ENCODE measurements at regions not wholly inside any gene's neighbourhood (a gene's known extent, or its start where the extent isn't known, plus 50 kb on each side); places are given as distances from the start of the nearest gene placed in this dataset.

GRCh38 chr15:98476559-98476958, 171.8 kb upstream of the IGF1R start:
- TF ChIP-seq CTCF (IDR thresholded peaks at IDR 0.05) (no peak), POLR2AphosphoS5 (IDR thresholded peaks at IDR 0.05) (no peak), POLR2A (IDR thresholded peaks at IDR 0.05) (no peak), EP300 (IDR thresholded peaks at IDR 0.05) (no peak)

Data from gastroesophageal sphincter (tissue), 3 donors.